GM23248 (cell line): ENCODE measurements at regions not wholly inside any gene's neighbourhood (a gene's known extent, or its start where the extent isn't known, plus 50 kb on each side); places are given as distances from the start of the nearest gene placed in this dataset.

Experiments used
- EZH2 ChIP-seq: fragments of 200-600 bp; sonication (generic); IDR thresholded peaks from 2 replicates; pipeline ENCODE4 v1.6.1; 2018; ENCODE audit warnings: antibody characterized with exemption, mild to moderate bottlenecking; ENCODE audit not compliant: insufficient read depth, poor library complexity, severe bottlenecking
- EZH2phosphoT487 ChIP-seq: fragments of 200-600 bp; sonication (generic); IDR thresholded peaks from 2 replicates; pipeline ENCODE4 v1.6.1; 2018; ENCODE audit warnings: antibody characterized with exemption, moderate library complexity, mild to moderate bottlenecking, low read depth; ENCODE audit not compliant: insufficient read depth

- TF ChIP-seq EZH2: no peak
- TF ChIP-seq EZH2phosphoT487: no peak
Observed at GRCh38 chr10:124341768-124342135, 77.0 kb downstream of the OAT start.
